K562 (cell line): ENCODE measurements at regions not wholly inside any gene's neighbourhood (a gene's known extent, or its start where the extent isn't known, plus 50 kb on each side); places are given as distances from the start of the nearest gene placed in this dataset.

Experiments used
- ATAC-seq: fragments of 200-7000 bp; cut with Tn5 transposase; 3 replicates; pipeline ENCODE4 v1.9.1; 2020; ENCODE audit warnings: moderate library complexity
- BruUV-seq: library from RNA; stranded (reverse); fragments of 400-500 nt; replicated peaks from 2 replicates; lab custom pipeline; 2021; lab: Mats Ljungman, UMichigan
- CTCF ChIA-PET: fragments of 300-600 bp; formaldehyde crosslinking; extraction: SDS; loops from one replicate; lab custom pipeline; 2021; ENCODE audit warnings: low intra/inter-chr PET ratio; lab: Yijun Ruan, JAX
- POLR2A ChIA-PET: fragments of 300-600, 350-650 bp; sonication (Branson Sonifier 250); formaldehyde crosslinking; extraction: SDS; loops from one replicate; lab custom pipeline; 2021; ENCODE audit warnings: antibody characterized with exemption, inconsistent platforms; lab: Yijun Ruan, JAX
- DNase-seq, 4 experiments: peaks; one replicate each; pipeline versions ENCODE4 v3.0.0 to v3.0.0-alpha.2; 2011 to 2018; ENCODE audit warnings: low spot score in 3 of 4, mixed read lengths in 3 of 4; ENCODE audit errors: extremely low read depth in 1 of 4
- FAIRE-seq: peaks from 2 replicates; lab custom pipeline; 2011; peaks lifted over from hg19 to GRCh38; lab: Jason Lieb, UNC
- H2AFZ ChIP-seq: 2 replicates; pipeline ENCODE4 v1.6.0; 2011; ENCODE audit warnings: low read depth, low read length, control low read depth, inconsistent platforms
- H3K27ac ChIP-seq: fragments of 200-600 bp; 3 replicates; pipeline ENCODE4 v1.8.0; 2011; ENCODE audit warnings: low read depth, mild to moderate bottlenecking, control low read depth, inconsistent platforms, low read length, moderate library complexity, mixed read lengths; ENCODE audit errors: extremely low read depth
- H3K27me3 ChIP-seq, 2 experiments: fragments of 300-600 bp in 1 of 2; 2 replicates in 1 of 2; 3 replicates in 1 of 2; pipeline versions ENCODE4 v1.6.0 to v1.8.0; 2011; ENCODE audit warnings: inconsistent platforms in 2 of 2, low read length in 2 of 2, mild to moderate bottlenecking in 1 of 2, mixed read lengths in 1 of 2, moderate library complexity in 1 of 2; ENCODE audit not compliant: control insufficient read depth in 2 of 2, insufficient read depth in 2 of 2
- H3K36me3 ChIP-seq: fragments of 300-600 bp; 3 replicates; pipeline ENCODE4 v1.8.0; 2011; ENCODE audit warnings: mild to moderate bottlenecking, low read length, inconsistent platforms; ENCODE audit not compliant: control insufficient read depth, insufficient read depth
- H3K4me1 ChIP-seq, 2 experiments: fragments of 200-600 bp in 1 of 2; replicated peaks in 1 of 2; 2 replicates in 1 of 2; 3 replicates in 1 of 2; pipeline versions ENCODE4 v1.5.1 to v1.8.0; 2011; ENCODE audit warnings: inconsistent platforms in 2 of 2, low read length in 2 of 2, mild to moderate bottlenecking in 1 of 2, mixed read lengths in 1 of 2, moderate library complexity in 1 of 2; ENCODE audit not compliant: control insufficient read depth in 2 of 2, insufficient read depth in 2 of 2
- H3K4me2 ChIP-seq: 2 replicates; pipeline ENCODE4 v1.6.1; 2011; ENCODE audit warnings: low read length, control low read depth, inconsistent platforms, mixed read lengths; ENCODE audit not compliant: insufficient read depth
- H3K4me3 ChIP-seq: fragments of 200-600 bp; sonication (generic), shearing (Covaris generic); 2 replicates; pipeline ENCODE4 v1.5.1; 2016; ENCODE audit warnings: control low read depth, inconsistent platforms
- H3K79me2 ChIP-seq: fragments of 200-600 bp; 3 replicates; pipeline ENCODE4 v1.8.0; 2011; ENCODE audit warnings: low read length, inconsistent platforms; ENCODE audit not compliant: control insufficient read depth, insufficient read depth
- H3K9ac ChIP-seq, 2 experiments: 2 replicates each; pipeline versions ENCODE4 v1.6.0 to v1.6.1; 2011; ENCODE audit warnings: low read depth in 2 of 2, low read length in 2 of 2, control low read depth in 1 of 2, inconsistent platforms in 1 of 2, mild to moderate bottlenecking in 1 of 2, mixed read lengths in 1 of 2; ENCODE audit not compliant: insufficient read depth in 1 of 2
- H3K9me1 ChIP-seq: one replicate; pipeline ENCODE4 v1.6.0; 2011; ENCODE audit warnings: inconsistent platforms, mild to moderate bottlenecking, low read length, moderate library complexity; ENCODE audit not compliant: control insufficient read depth, insufficient read depth
- H3K9me3 ChIP-seq: replicated peaks from 2 replicates; pipeline ENCODE4 v1.5.1; 2011; ENCODE audit warnings: low read depth, low read length, inconsistent platforms; ENCODE audit not compliant: control insufficient read depth, insufficient read depth
- H4K20me1 ChIP-seq: replicated peaks from 2 replicates; pipeline ENCODE4 v1.6.1; 2011; ENCODE audit warnings: low read length, inconsistent platforms, mixed read lengths; ENCODE audit not compliant: control insufficient read depth, insufficient read depth
- GTF2A2 ChIP-seq: IDR thresholded peaks from 2 replicates; pipeline ENCODE4 v1.6.1; 2016; ENCODE audit warnings: mild to moderate bottlenecking, missing genetic modification characterization, missing compliant biosample characterization
- MAX ChIP-seq: sonication (generic); formaldehyde crosslinking; IDR thresholded peaks from 2 replicates; pipeline ENCODE4 v1.9.0; 2022; ENCODE audit warnings: mild to moderate bottlenecking, missing genetic modification reagents
- PTTG1 ChIP-seq: fragments of 450-650 bp; IDR thresholded peaks from 2 replicates; pipeline ENCODE4 v1.6.1; 2016; ENCODE audit warnings: low read depth, mild to moderate bottlenecking, missing genetic modification characterization, missing compliant biosample characterization
- TEAD1 ChIP-seq, 2 experiments: fragments of 450-650 bp in 1 of 2; sonication (generic) in 1 of 2; formaldehyde crosslinking; IDR thresholded peaks; 2 replicates each; pipeline versions ENCODE4 v1.4.0 to v1.8.0; 2020 to 2022; ENCODE audit warnings: mild to moderate bottlenecking in 2 of 2, missing genetic modification reagents in 1 of 2
- TFE3 ChIP-seq: fragments of 450-650 bp; formaldehyde crosslinking; IDR thresholded peaks from 2 replicates; pipeline ENCODE4 v1.4.0; 2020; ENCODE audit warnings: mild to moderate bottlenecking, mixed read lengths
- ZHX1 ChIP-seq: fragments of 150-350 bp; conservative IDR thresholded peaks from 2 replicates; pipeline ENCODE4 v1.6.1; 2014; ENCODE audit warnings: low read length
- ZNF583 ChIP-seq: fragments of 250-450 bp; sonication (Bioruptor Pico); IDR thresholded peaks from 2 replicates; pipeline ENCODE4 v1.4.0; 2020
- WGBS: fragments of 100-300 bp; shearing (Covaris generic); methylation state at CpG from one replicate; pipeline ENCODE4 v1.1.6; 2016; ENCODE audit warnings: low coverage, mixed read lengths; ENCODE audit not compliant: insufficient coverage; ENCODE audit errors: missing lambda C conversion rate; 5-methylcytosine and 5-hydroxymethylcytosine counted together
- in situ Hi-C: fragments of 300-500 bp; cut with MboI; formaldehyde crosslinking; loops from 4 replicates; pipeline ENCODE4 v1.15.0; 2018; ENCODE audit warnings: inconsistent platforms, mixed read lengths
- intact Hi-C: fragments of 100-400 bp; cut with micrococcal nuclease; formaldehyde crosslinking; loops from 2 replicates; pipeline ENCODE4 v1.14.2; 2022

- H4K20me1 ChIP-seq: no peaks in the 10 kb centered on the region
- no peak overlapping the region for H3K4me3 ChIP-seq
- no peak for DNase-seq
- POLR2A ChIA-PET: no interaction called here
- in situ Hi-C loops: no loop called here
- ATAC-seq: no peak
- no peaks in the 10 kb centered on the region; a peak in 1 of 5 replicates for H3K27me3 ChIP-seq
- no peaks in the 10 kb centered on the region for H3K36me3 ChIP-seq
- no peaks in the 10 kb centered on the region for H3K9me3 ChIP-seq
- no peaks in the 10 kb centered on the region for H3K79me2 ChIP-seq
- FAIRE-seq: no peak
- H3K4me1 ChIP-seq: no peaks in the 10 kb centered on the region
- BruUV-seq: no TSS peak
- TF ChIP-seq MAX: no peak
- no peak for TF ChIP-seq GTF2A2 (tag)
- TF ChIP-seq TFE3 (CRISPR knock-in tag): no peak
- TF ChIP-seq PTTG1 (tag): no peak
- no peak for TF ChIP-seq TEAD1 (CRISPR knock-in tag; IDR thresholded peaks at IDR 0.05)
- TF ChIP-seq ZHX1: no peak
- TF ChIP-seq ZNF583 (CRISPR knock-in tag): no peak
- TF ChIP-seq, all 486 proteins: peak for 0
- no peaks in the 10 kb centered on the region for H3K9me1 ChIP-seq
- CTCF ChIA-PET: no interaction called here
- intact Hi-C loops: no loop called here
- H3K9ac ChIP-seq: no peak overlapping the region
- no peak overlapping the region for H3K4me2 ChIP-seq
- H3K27ac ChIP-seq: no peak overlapping the region
- WGBS: 0% methylated on average over 2 of the region's 2 CpGs
- no peak overlapping the region for H2AFZ ChIP-seq
Observed at GRCh38 chr3:16108424-16108823, 66.1 kb upstream of the GALNT15 start.
